Natural killer cell (primary cell): ENCODE measurements at regions not wholly inside any gene's neighbourhood (a gene's known extent, or its start where the extent isn't known, plus 50 kb on each side); places are given as distances from the start of the nearest gene placed in this dataset.
"Not testable (repeated sequence)": the region's sequence is repeated elsewhere in the genome, so short reads cannot be mapped to it uniquely, and the experiment has no call there.

Experiments
- ATAC-seq, 3 donors: fragments of 150-1000 bp in 2 of 3; fragments of 200-7000 bp in 1 of 3; cut with Tn5 transposase; 1 replicate in 1 of 3; 2 replicates in 2 of 3; pipeline ENCODE4 v1.10.0; 2021; ENCODE audit warnings: mild to moderate bottlenecking in 2 of 3, moderate library complexity in 2 of 3
- DNase-seq, 2 donors: peaks; one replicate each; pipeline versions ENCODE4 v3.0.0 to v3.0.0-alpha.2; 2013 to 2021; ENCODE audit warnings: mixed read lengths in 1 of 2
- H3K27ac ChIP-seq: one replicate; pipeline ENCODE4 v1.5.1; 2013; ENCODE audit warnings: mild to moderate bottlenecking, low read length
- H3K27me3 ChIP-seq: one replicate; pipeline ENCODE4 v1.6.1; 2013; ENCODE audit warnings: low read length; ENCODE audit not compliant: control insufficient read depth, insufficient read depth
- H3K36me3 ChIP-seq: one replicate; pipeline ENCODE4 v1.6.1; 2013; ENCODE audit warnings: low read length; ENCODE audit not compliant: control insufficient read depth, insufficient read depth
- H3K4me1 ChIP-seq: one replicate; pipeline ENCODE4 v1.6.1; 2013; ENCODE audit warnings: low read length; ENCODE audit not compliant: control insufficient read depth, insufficient read depth
- H3K4me3 ChIP-seq: one replicate; pipeline ENCODE4 v1.5.1; 2013; ENCODE audit warnings: low read length
- H3K9me3 ChIP-seq: one replicate; pipeline ENCODE4 v1.6.1; 2013; ENCODE audit warnings: low read length; ENCODE audit not compliant: control insufficient read depth, insufficient read depth
- H3K27ac Mint-ChIP-seq, 2 donors: one replicate each; pipeline ENCODE4 v1.8.0; 2022; ENCODE audit warnings: mild to moderate bottlenecking in 2 of 2, mixed read lengths in 2 of 2, moderate library complexity in 1 of 2
- H3K27me3 Mint-ChIP-seq, 2 donors: one replicate each; pipeline ENCODE4 v1.8.0; 2022; ENCODE audit warnings: low read depth in 2 of 2, mixed read lengths in 2 of 2
- H3K36me3 Mint-ChIP-seq: one replicate; pipeline ENCODE4 v1.8.0; 2022; ENCODE audit warnings: mixed read lengths
- H3K4me1 Mint-ChIP-seq, 2 donors: one replicate each; pipeline ENCODE4 v1.8.0; 2022; ENCODE audit warnings: mixed read lengths in 2 of 2
- H3K4me3 Mint-ChIP-seq: one replicate; pipeline ENCODE4 v1.8.0; 2022; ENCODE audit warnings: mild to moderate bottlenecking, moderate library complexity, mixed read lengths
- H3K9me3 Mint-ChIP-seq, 2 donors: one replicate each; pipeline ENCODE4 v1.8.0; 2022; ENCODE audit warnings: mixed read lengths in 2 of 2
- CTCF ChIP-seq: fragments of 200-600 bp; IDR thresholded peaks from one replicate; pipeline ENCODE4 v1.8.0; 2022; ENCODE audit warnings: antibody characterized with exemption
- WGBS: methylation state at CpG from one replicate; pipeline ENCODE4 v1.1.7; 2013; ENCODE audit warnings: missing lambda C conversion rate; ENCODE audit not compliant: insufficient coverage; 5-methylcytosine and 5-hydroxymethylcytosine counted together
- intact Hi-C: fragments of 100-400 bp; cut with micrococcal nuclease; formaldehyde crosslinking; loops from one replicate; pipeline ENCODE4 v1.14.2; 2022

GRCh38 chr11:97912629-97913028 lies 1108.1 kb upstream of the CNTN5 start:
- no CpG with 5 or more reads among the region's 3 CpGs for WGBS
- H3K27me3 ChIP-seq = no peaks in the 10 kb centered on the region
- Mint-ChIP-seq H3K4me3 (no peak overlapping the region), H3K27me3 (no peaks in the 10 kb centered on the region), H3K9me3 (peaks cover 3 to 16% of the 10 kb centered on the region in 2 donors), H3K4me1 (no peaks in the 10 kb centered on the region), H3K27ac (no peak overlapping the region), H3K36me3 (peaks cover 12% of the 10 kb centered on the region)
- no peak overlapping the region for H3K27ac ChIP-seq
- DNase-seq = no peak
- no peak for ATAC-seq
- H3K4me1 ChIP-seq = no peaks in the 10 kb centered on the region
- no peaks in the 10 kb centered on the region for H3K9me3 ChIP-seq
- H3K4me3 ChIP-seq = no peak overlapping the region
- no peak for TF ChIP-seq CTCF
- no peaks in the 10 kb centered on the region for H3K36me3 ChIP-seq
- intact Hi-C loops = no loop called here

GRCh38 chr11:97922933-97923332 lies 1097.8 kb upstream of the CNTN5 start:
- H3K27ac ChIP-seq, H3K4me1 ChIP-seq, H3K27me3 Mint-ChIP-seq, ATAC-seq, H3K4me3 Mint-ChIP-seq, H3K4me1 Mint-ChIP-seq, H3K27ac Mint-ChIP-seq, H3K36me3 ChIP-seq, intact Hi-C loops, DNase-seq, H3K27me3 ChIP-seq, H3K4me3 ChIP-seq, H3K9me3 ChIP-seq: not testable (repeated sequence)
- Mint-ChIP-seq H3K9me3 (peaks cover 13 to 19% of the 10 kb centered on the region in 2 donors), H3K36me3 (peaks cover 22% of the 10 kb centered on the region)
- WGBS = 92% methylated on average over 10 of the region's 10 CpGs

GRCh38 chr11:97934572-97935208 lies 1086.1 kb upstream of the CNTN5 start:
- intact Hi-C loops = no loop called here
- no peak overlapping the region for H3K4me3 ChIP-seq
- H3K4me1 ChIP-seq = no peaks in the 10 kb centered on the region
- DNase-seq = no peak
- no peaks in the 10 kb centered on the region for H3K27me3 Mint-ChIP-seq
- H3K4me1 Mint-ChIP-seq = no peaks in the 10 kb centered on the region
- no peak for ATAC-seq
- no peak overlapping the region for H3K4me3 Mint-ChIP-seq
- no peaks in the 10 kb centered on the region for H3K36me3 ChIP-seq
- H3K36me3 Mint-ChIP-seq = no peaks in the 10 kb centered on the region
- no peak for TF ChIP-seq CTCF
- H3K9me3 Mint-ChIP-seq = peaks cover 19% of the 10 kb centered on the region in 2 donors
- no peak overlapping the region for H3K27ac ChIP-seq
- peaks cover 3% of the 10 kb centered on the region for H3K9me3 ChIP-seq
- WGBS = 80% methylated on average over 5 of the region's 5 CpGs
- H3K27ac Mint-ChIP-seq = no peak overlapping the region
- no peaks in the 10 kb centered on the region for H3K27me3 ChIP-seq

GRCh38 chr11:97937501-97937900 lies 1083.2 kb upstream of the CNTN5 start:
- H3K4me3 Mint-ChIP-seq = no peak overlapping the region
- no peak for DNase-seq
- H3K36me3 Mint-ChIP-seq = peaks cover 6% of the 10 kb centered on the region
- WGBS = 93% methylated on average over 3 of the region's 3 CpGs
- Histone ChIP-seq H3K9me3 (peaks cover 3% of the 10 kb centered on the region), H3K27ac (no peak overlapping the region), H3K4me3 (no peak overlapping the region), H3K27me3 (no peaks in the 10 kb centered on the region), H3K36me3 (no peaks in the 10 kb centered on the region), H3K4me1 (no peaks in the 10 kb centered on the region)
- no peaks in the 10 kb centered on the region for H3K27me3 Mint-ChIP-seq
- H3K4me1 Mint-ChIP-seq = no peaks in the 10 kb centered on the region
- TF ChIP-seq CTCF = no peak
- no peak overlapping the region for H3K27ac Mint-ChIP-seq
- ATAC-seq = no peak
- intact Hi-C loops = no loop called here
- H3K9me3 Mint-ChIP-seq = peaks cover 20% of the 10 kb centered on the region in 2 donors
